H1 (cell line): ENCODE measurements at regions not wholly inside any gene's neighbourhood (a gene's known extent, or its start where the extent isn't known, plus 50 kb on each side); places are given as distances from the start of the nearest gene placed in this dataset.

Experiments
- ASH2L ChIP-seq: fragments of 200-600, 300-600 bp; sonication (generic); IDR thresholded peaks from one replicate; pipeline ENCODE4 v1.7.1; 2017; ENCODE audit warnings: low read length
- KDM4A ChIP-seq: IDR thresholded peaks from one replicate; pipeline ENCODE4 v1.7.1; 2012; ENCODE audit warnings: low read depth, mild to moderate bottlenecking, moderate library complexity, low read length, inconsistent platforms; ENCODE audit not compliant: severe bottlenecking
- RFX5 ChIP-seq: IDR thresholded peaks from 2 replicates; pipeline ENCODE4 v1.6.1; 2011; ENCODE audit warnings: low read depth, low read length, improper control_type of control experiment, borderline replicate concordance
- YY1 ChIP-seq: IDR thresholded peaks from 2 replicates; pipeline ENCODE4 v1.6.1; 2011; ENCODE audit warnings: low read depth, mild to moderate bottlenecking, low read length
- TF ChIP-seq, protein P1 (sequence below): IDR thresholded peaks from 2 replicates; pipeline ENCODE4 v1.6.1; 2012; ENCODE audit warnings: inconsistent platforms

DNA sequence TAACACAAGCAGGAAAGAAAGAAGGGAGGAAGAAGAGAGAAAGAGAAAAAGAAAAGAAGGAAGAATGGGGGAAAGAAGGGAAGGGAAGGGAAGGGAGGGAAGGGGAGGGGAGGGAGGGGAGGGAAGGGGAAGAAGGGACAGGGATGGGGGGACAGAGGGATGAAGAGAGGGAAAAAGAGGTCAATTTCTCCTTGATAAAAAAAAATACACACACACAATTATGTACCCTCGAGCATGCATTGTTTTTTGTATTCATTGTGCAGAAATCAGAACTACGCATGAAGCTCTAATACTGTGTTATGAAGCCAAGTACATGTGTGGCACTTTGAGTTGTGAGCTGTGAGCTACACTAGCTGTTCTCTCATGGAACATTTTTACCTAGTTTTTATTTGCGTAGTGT lies 274.9 kb upstream of the CDH18 start (continued):
- TF ChIP-seq YY1 (no peak), KDM4A (no peak), RFX5 (no peak), ASH2L (no peak)
- TF ChIP-seq, protein P1, sequence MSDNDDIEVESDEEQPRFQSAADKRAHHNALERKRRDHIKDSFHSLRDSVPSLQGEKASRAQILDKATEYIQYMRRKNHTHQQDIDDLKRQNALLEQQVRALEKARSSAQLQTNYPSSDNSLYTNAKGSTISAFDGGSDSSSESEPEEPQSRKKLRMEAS: no peak
